BE2C (cell line): ENCODE measurements at regions not wholly inside any gene's neighbourhood (a gene's known extent, or its start where the extent isn't known, plus 50 kb on each side); places are given as distances from the start of the nearest gene placed in this dataset.
"Not testable (repeated sequence)": the region's sequence is repeated elsewhere in the genome, so short reads cannot be mapped to it uniquely, and the experiment has no call there.

Source experiments
- DNase-seq: peaks from one replicate; pipeline ENCODE4 v3.0.0-alpha.2; 2020
- H3K27me3 ChIP-seq: fragments of 250-450 bp; sonication (Bioruptor Pico); 2 replicates; pipeline ENCODE4 v1.5.1; 2020; ENCODE audit warnings: mild to moderate bottlenecking
- H3K36me3 ChIP-seq: fragments of 250-450 bp; sonication (Bioruptor Pico); 2 replicates; pipeline ENCODE4 v1.5.1; 2020; ENCODE audit warnings: mild to moderate bottlenecking
- H3K4me1 ChIP-seq: fragments of 250-450 bp; sonication (Bioruptor Pico); 2 replicates; pipeline ENCODE4 v1.5.1; 2020
- H3K4me3 ChIP-seq: 2 replicates; pipeline ENCODE4 v1.5.1; 2011; ENCODE audit warnings: low read depth, low read length
- H3K9me3 ChIP-seq: fragments of 250-450 bp; sonication (Bioruptor Pico); 2 replicates; pipeline ENCODE4 v1.5.1; 2020
- CTCF ChIP-seq: IDR thresholded peaks from 2 replicates; pipeline ENCODE4 v1.5.1; 2012; ENCODE audit warnings: mild to moderate bottlenecking, low read depth, low read length

- H3K4me3 ChIP-seq = no peak overlapping the region
- H3K36me3 ChIP-seq = no peaks in the 10 kb centered on the region
- H3K9me3 ChIP-seq = no peaks in the 10 kb centered on the region
- no peaks in the 10 kb centered on the region for H3K4me1 ChIP-seq
- no peak for DNase-seq
- no peaks in the 10 kb centered on the region for H3K27me3 ChIP-seq
- no peak for TF ChIP-seq CTCF
Measured at GRCh38 chr6:67450641-67451040, 1184.4 kb upstream of the ADGRB3 start.

GRCh38 chr6:67449602-67450001, 1185.5 kb upstream of the ADGRB3 start:
- no peaks in the 10 kb centered on the region for H3K9me3 ChIP-seq
- no peaks in the 10 kb centered on the region for H3K4me1 ChIP-seq
- no peak for TF ChIP-seq CTCF
- H3K36me3 ChIP-seq = no peaks in the 10 kb centered on the region
- no peak for DNase-seq
- H3K27me3 ChIP-seq = no peaks in the 10 kb centered on the region
- H3K4me3 ChIP-seq = no peak overlapping the region

- no peaks in the 10 kb centered on the region for H3K9me3 ChIP-seq
- 0 out of 2 replicates have a peak, but pooled peaks cover 5% of the 10 kb centered on the region for H3K4me1 ChIP-seq
- no peak for TF ChIP-seq CTCF
- no peaks in the 10 kb centered on the region for H3K27me3 ChIP-seq
- no peak for DNase-seq
- H3K36me3 ChIP-seq = no peaks in the 10 kb centered on the region
- H3K4me3 ChIP-seq = no peak overlapping the region
Measured at GRCh38 chr6:67433124-67433523, 1202.0 kb upstream of the ADGRB3 start.

- TF ChIP-seq CTCF = no peak
- H3K4me1 ChIP-seq = 0 out of 2 replicates have a peak, but pooled peaks cover 3% of the 10 kb centered on the region
- H3K4me3 ChIP-seq = no peak overlapping the region
- H3K9me3 ChIP-seq = no peaks in the 10 kb centered on the region
- H3K36me3 ChIP-seq = no peaks in the 10 kb centered on the region
- no peaks in the 10 kb centered on the region for H3K27me3 ChIP-seq
- no peak for DNase-seq
Measured at GRCh38 chr6:67431076-67431475, 1204.0 kb upstream of the ADGRB3 start.

- not testable (repeated sequence) for H3K9me3 ChIP-seq, H3K4me1 ChIP-seq, H3K36me3 ChIP-seq, H3K27me3 ChIP-seq, H3K4me3 ChIP-seq, DNase-seq
Measured at GRCh38 chr6:67426686-67427085, 1208.4 kb upstream of the ADGRB3 start.

- Histone ChIP-seq H3K4me1 (peaks cover 12% of the 10 kb centered on the region), H3K9me3 (no peaks in the 10 kb centered on the region), H3K36me3 (no peaks in the 10 kb centered on the region), H3K4me3 (no peak overlapping the region), H3K27me3 (no peaks in the 10 kb centered on the region)
- no peak for TF ChIP-seq CTCF
- DNase-seq = no peak
Measured at GRCh38 chr6:67412035-67412434, 1223.0 kb upstream of the ADGRB3 start.

- no peak for TF ChIP-seq CTCF
- no peaks in the 10 kb centered on the region for H3K36me3 ChIP-seq
- no peak for DNase-seq
Measured at GRCh38 chr6:67411036-67411435, 1224.0 kb upstream of the ADGRB3 start.

More at GRCh38 chr6:67411036-67411435, 1224.0 kb upstream of the ADGRB3 start:
- no peaks in the 10 kb centered on the region for H3K27me3 ChIP-seq
- H3K9me3 ChIP-seq = no peaks in the 10 kb centered on the region
- H3K4me3 ChIP-seq = no peak overlapping the region
- peaks cover 12% of the 10 kb centered on the region for H3K4me1 ChIP-seq
